PC-9 (cell line): ENCODE measurements at regions not wholly inside any gene's neighbourhood (a gene's known extent, or its start where the extent isn't known, plus 50 kb on each side); places are given as distances from the start of the nearest gene placed in this dataset.

Experiments used
- BruUV-seq: library from RNA; stranded (reverse); fragments of 400-500 nt; replicated peaks from 2 replicates; lab custom pipeline; 2021; lab: Mats Ljungman, UMichigan
- CTCF ChIA-PET: fragments of 300-600 bp; sonication (Branson Sonifier 250); formaldehyde crosslinking; loops from one replicate; lab custom pipeline; 2022; ENCODE audit warnings: antibody characterized with exemption; lab: Charles Lee
- POLR2A ChIA-PET: fragments of 300-600 bp; sonication (Branson Sonifier 250); formaldehyde crosslinking; loops from one replicate; lab custom pipeline; 2022; ENCODE audit warnings: antibody characterized with exemption; ENCODE audit not compliant: unreplicated experiment; lab: Charles Lee
- DNase-seq, 2 experiments: peaks; one replicate each; pipeline versions ENCODE4 v3.0.0 to v3.0.0-alpha.2; 2015 to 2022; ENCODE audit warnings: mixed read lengths in 1 of 2
- H2AFZ ChIP-seq: fragments of 200-600 bp; sonication (generic); 2 replicates; pipeline ENCODE4 v1.8.1; 2017; ENCODE audit warnings: antibody characterized with exemption
- H3F3A ChIP-seq: fragments of 200-600 bp; sonication (generic); 2 replicates; pipeline ENCODE4 v1.8.1; 2017; ENCODE audit warnings: antibody characterized with exemption, mild to moderate bottlenecking, low read depth; ENCODE audit not compliant: insufficient read depth
- H3K27ac ChIP-seq: fragments of 200-600 bp; sonication (generic); 2 replicates; pipeline ENCODE4 v1.6.1; 2016; ENCODE audit warnings: mixed run types
- H3K27me3 ChIP-seq: fragments of 200-600 bp; sonication (generic); 2 replicates; pipeline ENCODE4 v1.6.1; 2016; ENCODE audit warnings: low read depth, mixed run types; ENCODE audit not compliant: insufficient read depth
- H3K36me3 ChIP-seq: fragments of 200-600 bp; sonication (generic); 2 replicates; pipeline ENCODE4 v1.6.1; 2016; ENCODE audit warnings: low read depth, mixed run types
- H3K4me1 ChIP-seq: fragments of 200-600 bp; sonication (generic); replicated peaks from 2 replicates; pipeline ENCODE4 v1.6.1; 2016; ENCODE audit warnings: mixed run types; ENCODE audit not compliant: insufficient read depth
- H3K4me2 ChIP-seq: fragments of 200-600 bp; sonication (generic); 2 replicates; pipeline ENCODE4 v1.6.1; 2017; ENCODE audit warnings: mixed run types
- H3K4me3 ChIP-seq: fragments of 200-600 bp; sonication (generic); 2 replicates; pipeline ENCODE4 v1.6.1; 2016; ENCODE audit warnings: mixed run types
- H3K79me2 ChIP-seq: fragments of 200-600 bp; sonication (generic); 2 replicates; pipeline ENCODE4 v1.6.1; 2017; ENCODE audit warnings: low read depth, mixed run types
- H3K9me2 ChIP-seq: fragments of 200-600 bp; sonication (generic); 2 replicates; pipeline ENCODE4 v1.8.1; 2017; ENCODE audit warnings: mild to moderate bottlenecking; ENCODE audit not compliant: insufficient read depth
- H3K9me3 ChIP-seq: fragments of 200-600 bp; sonication (generic); 2 replicates; pipeline ENCODE4 v1.8.1; 2016; ENCODE audit warnings: low read depth; ENCODE audit not compliant: insufficient read depth
- H4K20me1 ChIP-seq: fragments of 200-600 bp; sonication (generic); 2 replicates; pipeline ENCODE4 v1.8.1; 2017; ENCODE audit not compliant: insufficient read depth
- CTCF ChIP-seq: fragments of 200-600 bp; sonication (generic); conservative IDR thresholded peaks from 2 replicates; pipeline ENCODE4 v1.6.1; 2017; ENCODE audit warnings: mixed run types, antibody characterized with exemption, mild to moderate bottlenecking, moderate library complexity
- EZH2 ChIP-seq: fragments of 200-600 bp; sonication (generic); IDR thresholded peaks from 2 replicates; pipeline ENCODE4 v1.8.0; 2017; ENCODE audit warnings: antibody characterized with exemption, low read depth
- intact Hi-C: fragments of 100-400 bp; cut with micrococcal nuclease; formaldehyde crosslinking; loops from one replicate; pipeline ENCODE4 v1.10.0; 2022; ENCODE audit not compliant: unreplicated experiment

- BruUV-seq = no TSS peak
- CTCF ChIA-PET = no interaction called here
- Histone ChIP-seq H3K36me3 (no peaks in the 10 kb centered on the region), H3K79me2 (no peaks in the 10 kb centered on the region), H3K27ac (no peak overlapping the region), H3K4me3 (no peak overlapping the region), H2AFZ (no peak overlapping the region), H3K27me3 (no peaks in the 10 kb centered on the region), H3F3A (no peaks in the 10 kb centered on the region), H3K4me2 (no peak overlapping the region), H3K9me3 (no peaks in the 10 kb centered on the region), H3K4me1 (no peaks in the 10 kb centered on the region), H4K20me1 (no peaks in the 10 kb centered on the region), H3K9me2 (no peaks in the 10 kb centered on the region)
- TF ChIP-seq CTCF (no peak), EZH2 (no peak)
- intact Hi-C loops = no loop called here
- POLR2A ChIA-PET = no interaction called here
- no peak for DNase-seq
Measured at GRCh38 chr1:30473922-30474817, 249.2 kb downstream of the MATN1 start.

- CTCF ChIA-PET = no interaction called here
- intact Hi-C loops = no loop called here
- no peaks in the 10 kb centered on the region for H3K4me1 ChIP-seq
- TF ChIP-seq EZH2 (no peak), CTCF (no peak)
- no peaks in the 10 kb centered on the region for H3K27me3 ChIP-seq
- no TSS peak for BruUV-seq
- no peak overlapping the region for H2AFZ ChIP-seq
- H3K4me2 ChIP-seq = no peak overlapping the region
- H3K9me2 ChIP-seq = no peaks in the 10 kb centered on the region
- no peak overlapping the region for H3K27ac ChIP-seq
- no peaks in the 10 kb centered on the region for H3K79me2 ChIP-seq
- no peaks in the 10 kb centered on the region for H4K20me1 ChIP-seq
- no peak overlapping the region for H3K4me3 ChIP-seq
- H3K36me3 ChIP-seq = no peaks in the 10 kb centered on the region
- no peaks in the 10 kb centered on the region for H3K9me3 ChIP-seq
- no peak for DNase-seq
- H3F3A ChIP-seq = no peaks in the 10 kb centered on the region
- POLR2A ChIA-PET = no interaction called here
Measured at GRCh38 chr1:30472526-30472925, 250.9 kb downstream of the MATN1 start.

GRCh38 chr1:30472009-30472408, 251.4 kb downstream of the MATN1 start:
- no peaks in the 10 kb centered on the region for H3K27me3 ChIP-seq
- no peaks in the 10 kb centered on the region for H3K9me2 ChIP-seq
- BruUV-seq = no TSS peak
- H3K4me1 ChIP-seq = no peaks in the 10 kb centered on the region
- no peak overlapping the region for H2AFZ ChIP-seq
- H3F3A ChIP-seq = no peaks in the 10 kb centered on the region
- H3K4me2 ChIP-seq = no peak overlapping the region
- no peak overlapping the region for H3K4me3 ChIP-seq
- H3K27ac ChIP-seq = no peak overlapping the region
- no peak for DNase-seq
- POLR2A ChIA-PET = no interaction called here
- H4K20me1 ChIP-seq = no peaks in the 10 kb centered on the region
- H3K9me3 ChIP-seq = no peaks in the 10 kb centered on the region
- no peaks in the 10 kb centered on the region for H3K36me3 ChIP-seq
- CTCF ChIA-PET = no interaction called here
- no peaks in the 10 kb centered on the region for H3K79me2 ChIP-seq
- intact Hi-C loops = no loop called here
- TF ChIP-seq CTCF (no peak), EZH2 (no peak)
